Hematopoietic multipotent progenitor cell (in vitro differentiated cells): ENCODE measurements at regions not wholly inside any gene's neighbourhood (a gene's known extent, or its start where the extent isn't known, plus 50 kb on each side); places are given as distances from the start of the nearest gene placed in this dataset.
"Not testable (repeated sequence)": the region's sequence is repeated elsewhere in the genome, so short reads cannot be mapped to it uniquely, and the experiment has no call there.

Experiments used
- DNase-seq, 3 donors: peaks; one replicate each; pipeline ENCODE4 v3.0.0-alpha.2; 2011 to 2015; ENCODE audit warnings: low read depth in 2 of 3, low spot score in 2 of 3

DNA sequence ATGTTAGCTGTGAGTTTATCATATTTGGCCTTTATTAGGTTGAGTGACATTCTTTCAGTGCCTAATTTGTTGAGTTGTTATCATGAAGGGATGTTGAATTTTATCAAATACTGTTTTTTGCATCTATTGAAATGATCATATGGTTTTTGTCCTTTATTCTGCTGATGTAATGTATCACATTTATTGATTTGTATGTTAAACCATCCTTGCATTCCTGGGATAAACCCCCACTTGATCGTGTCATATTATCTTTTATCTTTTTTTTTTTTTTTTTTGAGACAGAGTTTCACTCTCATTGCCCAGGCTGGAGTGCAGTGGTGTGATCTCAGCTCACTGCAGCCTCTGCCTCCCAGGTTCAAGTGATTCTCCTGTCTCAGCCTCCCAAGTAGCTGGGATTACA, 51.9 kb upstream of the MFGE8 start:
- not testable (repeated sequence) for DNase-seq

GRCh38 chr15:88970232-88970631, 57.1 kb upstream of the MFGE8 start:
- no peak for DNase-seq

GRCh38 chr15:88974392-88974791, 61.2 kb upstream of the MFGE8 start:
- DNase-seq: no peak

DNA sequence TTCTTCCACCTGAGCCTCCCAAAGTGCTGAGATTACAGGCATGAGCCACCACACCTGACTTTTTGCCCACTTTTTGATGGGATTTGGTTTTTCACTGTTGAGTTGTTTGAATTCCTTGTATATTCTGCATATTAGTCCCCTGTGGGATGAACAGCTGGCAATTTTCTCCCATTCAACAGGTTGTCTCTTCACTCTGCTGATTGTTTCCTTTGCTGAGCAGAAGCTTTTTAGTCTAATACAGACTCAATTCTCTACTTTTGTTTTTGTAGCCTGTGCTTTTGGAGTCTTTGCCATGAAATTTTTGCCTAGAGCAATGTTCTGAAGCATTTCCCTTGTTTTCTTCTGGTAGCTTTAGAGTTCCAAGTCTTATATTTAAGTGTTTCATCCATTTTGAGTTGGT, 62.7 kb upstream of the MFGE8 start:
- no peak for DNase-seq

DNA sequence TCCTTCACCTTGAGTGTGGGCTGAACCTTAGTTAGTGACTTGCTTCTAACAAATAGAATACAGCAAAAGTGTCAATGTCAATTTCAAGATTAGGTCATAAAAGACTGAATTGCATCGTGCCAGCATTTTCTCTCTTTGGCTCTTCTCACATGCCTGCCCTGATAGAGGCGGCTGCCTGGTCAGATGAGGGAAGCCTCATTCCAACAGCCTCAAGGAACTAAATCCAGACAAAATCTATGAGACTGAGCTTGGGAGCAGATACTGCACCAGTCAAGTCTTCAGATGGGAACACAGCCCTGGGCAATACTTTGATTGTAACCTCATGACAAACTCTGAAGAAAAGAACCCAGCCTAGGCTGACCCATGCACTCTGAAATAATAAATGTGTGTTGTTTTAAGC, 63.5 kb upstream of the MFGE8 start:
- no peak for DNase-seq

DNA sequence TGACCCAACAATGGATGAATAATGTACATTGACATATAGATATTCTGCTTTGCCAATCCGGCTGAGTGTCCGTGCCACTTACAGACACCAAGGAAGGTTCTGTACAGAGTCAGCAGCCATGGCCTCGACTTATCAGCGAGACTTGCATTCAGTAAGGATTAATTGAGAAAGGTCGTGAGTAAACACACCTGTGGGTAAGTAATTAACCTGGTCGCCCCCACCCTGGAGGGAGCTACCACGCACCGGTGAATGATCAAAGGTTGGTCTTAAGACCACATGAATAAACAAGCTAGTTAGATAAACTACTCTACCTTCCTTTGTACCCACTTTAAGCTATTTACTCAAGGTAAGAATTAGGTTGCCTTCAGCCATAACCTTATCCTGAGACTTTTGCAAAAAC, 66.5 kb upstream of the MFGE8 start:
- no peak for DNase-seq

GRCh38 chr15:88980498-88980897, 67.3 kb upstream of the MFGE8 start:
- no peak for DNase-seq

- DNase-seq: no peak
Measured at GRCh38 chr15:88981244-88982215, 68.4 kb upstream of the MFGE8 start.

DNA sequence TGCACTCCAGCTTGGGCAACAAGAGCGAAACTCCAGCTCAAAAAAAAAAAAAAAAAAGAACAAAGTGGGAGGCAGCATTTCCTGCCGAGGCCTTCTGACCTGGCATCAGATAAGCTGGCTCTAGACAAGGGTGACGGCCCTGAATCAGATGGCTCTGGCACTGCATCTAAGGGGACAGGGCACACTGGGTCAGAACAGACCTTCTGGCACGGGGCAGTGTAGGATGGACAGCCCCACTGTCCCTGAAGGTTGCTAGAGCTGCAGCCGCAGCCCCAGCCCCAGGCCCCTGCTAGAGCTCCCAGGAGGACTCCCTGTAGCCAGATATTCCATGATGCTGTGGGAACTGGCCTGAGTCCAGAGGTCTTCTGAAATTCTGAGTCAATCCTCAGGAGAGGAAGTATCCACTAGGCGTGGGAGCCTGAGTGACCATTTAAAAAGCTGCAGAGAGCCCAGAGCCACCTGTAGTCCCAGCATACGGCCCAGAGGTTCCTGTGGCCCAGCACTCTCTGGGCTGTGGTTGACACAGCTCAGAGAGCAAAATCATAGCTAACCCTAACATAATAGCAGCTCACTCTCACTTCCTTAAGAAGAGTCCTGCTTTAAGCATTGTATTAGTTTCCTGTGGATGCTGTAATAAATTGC, 69.2 kb upstream of the MFGE8 start:
- no peak for DNase-seq

GRCh38 chr15:88982946-88983342, 69.8 kb upstream of the MFGE8 start:
- DNase-seq: no peak

- no peak for DNase-seq
Measured at GRCh38 chr15:88983861-88984429, 70.8 kb upstream of the MFGE8 start.

- no peak for DNase-seq
Measured at GRCh38 chr15:88985547-88986393, 72.6 kb upstream of the MFGE8 start.

GRCh38 chr15:88986949-88987590, 73.9 kb upstream of the MFGE8 start:
- no peak for DNase-seq

- DNase-seq: no peak
Measured at GRCh38 chr15:88987591-88987933, 74.4 kb upstream of the MFGE8 start.

DNA sequence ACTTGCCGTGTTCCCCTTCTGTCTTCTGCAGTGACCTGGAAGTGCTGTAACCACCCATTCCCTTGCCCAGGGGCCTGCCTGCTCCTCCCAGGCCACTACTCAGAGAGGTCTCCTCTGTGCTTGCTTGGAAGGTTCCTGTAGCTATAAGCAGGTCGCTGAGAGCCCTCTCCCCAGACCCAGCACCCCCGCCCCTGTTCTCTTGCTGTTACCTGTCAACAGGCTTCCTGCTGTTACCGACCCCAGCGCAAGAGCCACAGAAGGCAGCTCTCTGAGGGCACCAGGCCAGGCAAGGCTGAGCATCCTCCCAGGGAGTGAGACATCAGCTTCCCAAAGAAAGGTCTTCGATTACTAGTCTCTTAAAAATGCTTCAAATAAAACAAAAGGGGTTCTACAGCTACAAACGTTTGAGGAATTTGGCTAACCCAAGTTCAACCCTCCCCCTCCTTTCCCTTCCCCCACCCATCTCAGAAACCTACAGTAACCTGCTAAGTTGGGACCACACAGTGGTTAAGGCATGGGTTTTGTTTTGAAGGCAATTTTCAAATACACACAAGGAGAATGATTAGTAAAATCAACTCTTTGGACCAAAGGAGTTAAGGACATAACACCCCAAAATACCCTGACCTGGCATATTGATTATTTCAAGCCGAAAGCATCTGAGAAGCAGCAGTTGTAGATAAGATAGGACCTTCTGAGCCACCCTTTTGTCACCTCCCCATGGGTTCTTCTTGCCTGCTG, 74.9 kb upstream of the MFGE8 start:
- DNase-seq: no peak

DNA sequence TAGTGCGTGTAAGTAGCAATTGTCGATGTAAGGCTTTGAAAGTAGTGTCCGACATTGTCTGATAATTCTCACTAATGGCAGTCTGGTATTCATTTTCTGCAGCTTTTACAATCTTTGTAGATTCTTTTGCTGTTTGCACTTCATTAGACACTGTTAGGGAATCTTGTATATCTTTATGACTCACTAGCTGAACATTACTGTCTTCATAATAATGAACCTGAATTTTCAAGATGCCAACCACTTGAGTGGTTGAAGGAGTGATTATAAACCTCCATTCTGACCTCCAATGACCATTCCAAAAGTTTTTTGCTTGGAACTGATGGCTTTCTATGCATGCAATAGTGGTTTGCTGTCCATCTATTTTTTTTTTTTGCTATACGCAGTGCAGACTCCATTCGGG, 76.4 kb upstream of the MFGE8 start:
- DNase-seq: no peak

GRCh38 chr15:88990185-88990679, 77.1 kb upstream of the MFGE8 start:
- no peak for DNase-seq

- no peak for DNase-seq
Measured at GRCh38 chr15:88992216-88992615, 79.0 kb upstream of the MFGE8 start.

DNA sequence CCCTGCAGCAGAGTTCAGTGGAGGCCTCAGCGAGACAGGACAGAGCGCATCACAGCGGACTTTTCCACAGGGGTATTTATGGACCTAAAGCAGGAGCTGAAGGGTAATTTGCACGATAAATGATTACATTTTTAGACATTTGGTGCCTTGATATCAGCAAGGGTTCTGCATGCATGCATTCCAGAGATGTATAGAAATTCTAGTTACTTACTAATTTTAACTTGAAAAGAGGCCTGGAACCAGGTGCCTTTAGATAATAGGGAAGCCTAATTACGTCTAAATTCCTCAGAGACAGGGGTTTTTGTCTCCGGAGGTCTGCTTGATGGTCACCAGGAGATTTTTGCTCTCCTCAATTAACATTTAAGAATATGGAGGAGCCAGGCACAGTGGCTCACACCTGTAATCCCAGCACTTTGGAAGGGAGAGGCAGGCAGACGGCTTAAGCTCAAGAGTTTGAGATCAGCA, 79.8 kb upstream of the MFGE8 start:
- no peak for DNase-seq

- no peak for DNase-seq
Measured at GRCh38 chr15:88993662-88994061, 80.5 kb upstream of the MFGE8 start.
